K562 (cell line): ENCODE measurements at regions not wholly inside any gene's neighbourhood (a gene's known extent, or its start where the extent isn't known, plus 50 kb on each side); places are given as distances from the start of the nearest gene placed in this dataset.

Experiments
- ATAC-seq: fragments of 200-7000 bp; cut with Tn5 transposase; 3 replicates; pipeline ENCODE4 v1.9.1; 2020; ENCODE audit warnings: moderate library complexity
- BruUV-seq: library from RNA; stranded (reverse); fragments of 400-500 nt; replicated peaks from 2 replicates; lab custom pipeline; 2021; lab: Mats Ljungman, UMichigan
- CTCF ChIA-PET: fragments of 300-600 bp; formaldehyde crosslinking; extraction: SDS; loops from one replicate; lab custom pipeline; 2021; ENCODE audit warnings: low intra/inter-chr PET ratio; lab: Yijun Ruan, JAX
- POLR2A ChIA-PET: fragments of 300-600, 350-650 bp; sonication (Branson Sonifier 250); formaldehyde crosslinking; extraction: SDS; loops from one replicate; lab custom pipeline; 2021; ENCODE audit warnings: antibody characterized with exemption, inconsistent platforms; lab: Yijun Ruan, JAX
- DNase-seq, 4 experiments: peaks; one replicate each; pipeline versions ENCODE4 v3.0.0 to v3.0.0-alpha.2; 2011 to 2018; ENCODE audit warnings: low spot score in 3 of 4, mixed read lengths in 3 of 4; ENCODE audit errors: extremely low read depth in 1 of 4
- FAIRE-seq: peaks from 2 replicates; lab custom pipeline; 2011; peaks lifted over from hg19 to GRCh38; lab: Jason Lieb, UNC
- H2AFZ ChIP-seq: 2 replicates; pipeline ENCODE4 v1.6.0; 2011; ENCODE audit warnings: low read depth, low read length, control low read depth, inconsistent platforms
- H3K27ac ChIP-seq: fragments of 200-600 bp; 3 replicates; pipeline ENCODE4 v1.8.0; 2011; ENCODE audit warnings: low read depth, mild to moderate bottlenecking, control low read depth, inconsistent platforms, low read length, moderate library complexity, mixed read lengths; ENCODE audit errors: extremely low read depth
- H3K27me3 ChIP-seq, 2 experiments: fragments of 300-600 bp in 1 of 2; 2 replicates in 1 of 2; 3 replicates in 1 of 2; pipeline versions ENCODE4 v1.6.0 to v1.8.0; 2011; ENCODE audit warnings: inconsistent platforms in 2 of 2, low read length in 2 of 2, mild to moderate bottlenecking in 1 of 2, mixed read lengths in 1 of 2, moderate library complexity in 1 of 2; ENCODE audit not compliant: control insufficient read depth in 2 of 2, insufficient read depth in 2 of 2
- H3K36me3 ChIP-seq: fragments of 300-600 bp; 3 replicates; pipeline ENCODE4 v1.8.0; 2011; ENCODE audit warnings: mild to moderate bottlenecking, low read length, inconsistent platforms; ENCODE audit not compliant: control insufficient read depth, insufficient read depth
- H3K4me1 ChIP-seq, 2 experiments: fragments of 200-600 bp in 1 of 2; replicated peaks in 1 of 2; 2 replicates in 1 of 2; 3 replicates in 1 of 2; pipeline versions ENCODE4 v1.5.1 to v1.8.0; 2011; ENCODE audit warnings: inconsistent platforms in 2 of 2, low read length in 2 of 2, mild to moderate bottlenecking in 1 of 2, mixed read lengths in 1 of 2, moderate library complexity in 1 of 2; ENCODE audit not compliant: control insufficient read depth in 2 of 2, insufficient read depth in 2 of 2
- H3K4me2 ChIP-seq: 2 replicates; pipeline ENCODE4 v1.6.1; 2011; ENCODE audit warnings: low read length, control low read depth, inconsistent platforms, mixed read lengths; ENCODE audit not compliant: insufficient read depth
- H3K4me3 ChIP-seq: fragments of 200-600 bp; sonication (generic), shearing (Covaris generic); 2 replicates; pipeline ENCODE4 v1.5.1; 2016; ENCODE audit warnings: control low read depth, inconsistent platforms
- H3K79me2 ChIP-seq: fragments of 200-600 bp; 3 replicates; pipeline ENCODE4 v1.8.0; 2011; ENCODE audit warnings: low read length, inconsistent platforms; ENCODE audit not compliant: control insufficient read depth, insufficient read depth
- H3K9ac ChIP-seq, 2 experiments: 2 replicates each; pipeline versions ENCODE4 v1.6.0 to v1.6.1; 2011; ENCODE audit warnings: low read depth in 2 of 2, low read length in 2 of 2, control low read depth in 1 of 2, inconsistent platforms in 1 of 2, mild to moderate bottlenecking in 1 of 2, mixed read lengths in 1 of 2; ENCODE audit not compliant: insufficient read depth in 1 of 2
- H3K9me1 ChIP-seq: one replicate; pipeline ENCODE4 v1.6.0; 2011; ENCODE audit warnings: inconsistent platforms, mild to moderate bottlenecking, low read length, moderate library complexity; ENCODE audit not compliant: control insufficient read depth, insufficient read depth
- H3K9me3 ChIP-seq: replicated peaks from 2 replicates; pipeline ENCODE4 v1.5.1; 2011; ENCODE audit warnings: low read depth, low read length, inconsistent platforms; ENCODE audit not compliant: control insufficient read depth, insufficient read depth
- H4K20me1 ChIP-seq: replicated peaks from 2 replicates; pipeline ENCODE4 v1.6.1; 2011; ENCODE audit warnings: low read length, inconsistent platforms, mixed read lengths; ENCODE audit not compliant: control insufficient read depth, insufficient read depth
- GATAD2A ChIP-seq: fragments of 450-650 bp; IDR thresholded peaks from 2 replicates; pipeline ENCODE4 v1.6.1; 2017
- HNRNPL ChIP-seq: fragments of 200-400 bp; formaldehyde crosslinking; IDR thresholded peaks from 2 replicates; pipeline ENCODE4 v1.6.1; 2017; ENCODE audit warnings: low read depth, mild to moderate bottlenecking, low read length
- TBP ChIP-seq: optimal IDR thresholded peaks from 2 replicates; pipeline ENCODE3; 2011; ENCODE audit warnings: low read depth, low read length, improper control_type of control experiment
- ZC3H8 ChIP-seq: fragments of 450-650 bp; IDR thresholded peaks from 2 replicates; pipeline ENCODE4 v1.6.1; 2017
- ZKSCAN8 ChIP-seq: fragments of 200-800 bp; sonication (Bioruptor generic); IDR thresholded peaks from 2 replicates; pipeline ENCODE4 v1.6.1; 2016; ENCODE audit warnings: missing genetic modification characterization, missing compliant biosample characterization
- WGBS: fragments of 100-300 bp; shearing (Covaris generic); methylation state at CpG from one replicate; pipeline ENCODE4 v1.1.6; 2016; ENCODE audit warnings: low coverage, mixed read lengths; ENCODE audit not compliant: insufficient coverage; ENCODE audit errors: missing lambda C conversion rate; 5-methylcytosine and 5-hydroxymethylcytosine counted together
- in situ Hi-C: fragments of 300-500 bp; cut with MboI; formaldehyde crosslinking; loops from 4 replicates; pipeline ENCODE4 v1.15.0; 2018; ENCODE audit warnings: inconsistent platforms, mixed read lengths
- intact Hi-C: fragments of 100-400 bp; cut with micrococcal nuclease; formaldehyde crosslinking; loops from 2 replicates; pipeline ENCODE4 v1.14.2; 2022
- TF ChIP-seq, protein P1 (sequence below): fragments of 250-450 bp; sonication (Bioruptor Pico); IDR thresholded peaks from 2 replicates; pipeline ENCODE4 v1.4.0; 2020; ENCODE audit warnings: borderline replicate concordance
- TF ChIP-seq, protein P2 (sequence below): fragments of 450-650 bp; conservative IDR thresholded peaks from 2 replicates; pipeline ENCODE4 v1.6.1; 2016; ENCODE audit warnings: missing genetic modification characterization, low read depth, mild to moderate bottlenecking, missing compliant biosample characterization, moderate library complexity
- TF ChIP-seq, protein P3 (sequence below): sonication (generic); formaldehyde crosslinking; IDR thresholded peaks from 2 replicates; pipeline ENCODE4 v1.8.1; 2023; ENCODE audit warnings: mild to moderate bottlenecking, missing genetic modification reagents, moderate library complexity
- TF ChIP-seq, protein P4 (sequence below): sonication (generic); formaldehyde crosslinking; IDR thresholded peaks from 2 replicates; pipeline ENCODE4 v1.8.0; 2023; ENCODE audit warnings: missing genetic modification reagents, mild to moderate bottlenecking, borderline replicate concordance

DNA sequence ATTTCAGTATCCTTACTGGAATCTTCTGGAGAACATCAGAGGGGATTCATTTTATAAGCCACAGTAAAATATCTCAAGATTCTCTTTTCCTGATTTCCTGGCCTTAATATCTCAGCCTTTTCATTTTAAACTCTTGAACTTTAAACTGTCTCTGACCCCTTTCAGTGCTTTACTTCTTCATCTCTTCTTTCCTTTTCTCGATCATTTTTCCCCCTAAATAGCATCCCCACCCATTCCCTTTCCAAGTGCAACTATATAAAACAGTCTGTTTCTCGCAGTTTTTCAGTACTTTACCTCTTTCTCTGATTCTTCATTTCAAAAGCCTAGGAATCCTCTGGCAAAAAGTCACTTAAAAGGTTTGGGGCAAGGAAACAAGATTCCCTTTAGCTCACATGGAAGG, 80.5 kb downstream of the PALM2AKAP2 start:
- in situ Hi-C loops (no loop called here), intact Hi-C loops (no loop called here)
- Histone ChIP-seq H3K27me3 (no peaks in the 10 kb centered on the region), H3K36me3 (no peaks in the 10 kb centered on the region), H3K9me1 (no peaks in the 10 kb centered on the region), H3K79me2 (no peaks in the 10 kb centered on the region), H3K9me3 (no peaks in the 10 kb centered on the region), H3K4me2 (no peak overlapping the region), H2AFZ (no peak overlapping the region), H3K4me3 (no peak overlapping the region), H3K9ac (no peak overlapping the region), H4K20me1 (no peaks in the 10 kb centered on the region), H3K27ac (no peak overlapping the region), H3K4me1 (no peaks in the 10 kb centered on the region)
- ATAC-seq (no peak), FAIRE-seq (no peak), DNase-seq (no peak)
- 0% methylated on average over 2 of the region's 2 CpGs for WGBS
- ChIA-PET CTCF (no interaction called here), POLR2A (no interaction called here)
- BruUV-seq, result no TSS peak
- no peak for TF ChIP-seq HNRNPL
- TF ChIP-seq, protein P1, sequence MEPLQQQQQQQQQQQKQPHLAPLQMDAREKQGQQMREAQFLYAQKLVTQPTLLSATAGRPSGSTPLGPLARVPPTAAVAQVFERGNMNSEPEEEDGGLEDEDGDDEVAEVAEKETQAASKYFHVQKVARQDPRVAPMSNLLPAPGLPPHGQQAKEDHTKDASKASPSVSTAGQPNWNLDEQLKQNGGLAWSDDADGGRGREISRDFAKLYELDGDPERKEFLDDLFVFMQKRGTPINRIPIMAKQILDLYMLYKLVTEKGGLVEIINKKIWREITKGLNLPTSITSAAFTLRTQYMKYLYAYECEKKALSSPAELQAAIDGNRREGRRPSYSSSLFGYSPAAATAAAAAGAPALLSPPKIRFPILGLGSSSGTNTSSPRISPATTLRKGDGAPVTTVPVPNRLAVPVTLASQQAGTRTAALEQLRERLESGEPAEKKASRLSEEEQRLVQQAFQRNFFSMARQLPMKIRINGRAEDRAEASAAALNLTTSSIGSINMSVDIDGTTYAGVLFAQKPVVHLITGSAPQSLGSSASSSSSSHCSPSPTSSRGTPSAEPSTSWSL, result no peak
- TF ChIP-seq, protein P2, sequence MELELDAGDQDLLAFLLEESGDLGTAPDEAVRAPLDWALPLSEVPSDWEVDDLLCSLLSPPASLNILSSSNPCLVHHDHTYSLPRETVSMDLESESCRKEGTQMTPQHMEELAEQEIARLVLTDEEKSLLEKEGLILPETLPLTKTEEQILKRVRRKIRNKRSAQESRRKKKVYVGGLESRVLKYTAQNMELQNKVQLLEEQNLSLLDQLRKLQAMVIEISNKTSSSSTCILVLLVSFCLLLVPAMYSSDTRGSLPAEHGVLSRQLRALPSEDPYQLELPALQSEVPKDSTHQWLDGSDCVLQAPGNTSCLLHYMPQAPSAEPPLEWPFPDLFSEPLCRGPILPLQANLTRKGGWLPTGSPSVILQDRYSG (tag), result no peak
- TF ChIP-seq ZKSCAN8, result no peak
- TF ChIP-seq TBP, result no peak
- TF ChIP-seq, protein P3, sequence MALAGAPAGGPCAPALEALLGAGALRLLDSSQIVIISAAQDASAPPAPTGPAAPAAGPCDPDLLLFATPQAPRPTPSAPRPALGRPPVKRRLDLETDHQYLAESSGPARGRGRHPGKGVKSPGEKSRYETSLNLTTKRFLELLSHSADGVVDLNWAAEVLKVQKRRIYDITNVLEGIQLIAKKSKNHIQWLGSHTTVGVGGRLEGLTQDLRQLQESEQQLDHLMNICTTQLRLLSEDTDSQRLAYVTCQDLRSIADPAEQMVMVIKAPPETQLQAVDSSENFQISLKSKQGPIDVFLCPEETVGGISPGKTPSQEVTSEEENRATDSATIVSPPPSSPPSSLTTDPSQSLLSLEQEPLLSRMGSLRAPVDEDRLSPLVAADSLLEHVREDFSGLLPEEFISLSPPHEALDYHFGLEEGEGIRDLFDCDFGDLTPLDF (CRISPR knock-in tag), result no peak
- TF ChIP-seq GATAD2A, result no peak
- TF ChIP-seq ZC3H8, result no peak
- TF ChIP-seq, protein P4, sequence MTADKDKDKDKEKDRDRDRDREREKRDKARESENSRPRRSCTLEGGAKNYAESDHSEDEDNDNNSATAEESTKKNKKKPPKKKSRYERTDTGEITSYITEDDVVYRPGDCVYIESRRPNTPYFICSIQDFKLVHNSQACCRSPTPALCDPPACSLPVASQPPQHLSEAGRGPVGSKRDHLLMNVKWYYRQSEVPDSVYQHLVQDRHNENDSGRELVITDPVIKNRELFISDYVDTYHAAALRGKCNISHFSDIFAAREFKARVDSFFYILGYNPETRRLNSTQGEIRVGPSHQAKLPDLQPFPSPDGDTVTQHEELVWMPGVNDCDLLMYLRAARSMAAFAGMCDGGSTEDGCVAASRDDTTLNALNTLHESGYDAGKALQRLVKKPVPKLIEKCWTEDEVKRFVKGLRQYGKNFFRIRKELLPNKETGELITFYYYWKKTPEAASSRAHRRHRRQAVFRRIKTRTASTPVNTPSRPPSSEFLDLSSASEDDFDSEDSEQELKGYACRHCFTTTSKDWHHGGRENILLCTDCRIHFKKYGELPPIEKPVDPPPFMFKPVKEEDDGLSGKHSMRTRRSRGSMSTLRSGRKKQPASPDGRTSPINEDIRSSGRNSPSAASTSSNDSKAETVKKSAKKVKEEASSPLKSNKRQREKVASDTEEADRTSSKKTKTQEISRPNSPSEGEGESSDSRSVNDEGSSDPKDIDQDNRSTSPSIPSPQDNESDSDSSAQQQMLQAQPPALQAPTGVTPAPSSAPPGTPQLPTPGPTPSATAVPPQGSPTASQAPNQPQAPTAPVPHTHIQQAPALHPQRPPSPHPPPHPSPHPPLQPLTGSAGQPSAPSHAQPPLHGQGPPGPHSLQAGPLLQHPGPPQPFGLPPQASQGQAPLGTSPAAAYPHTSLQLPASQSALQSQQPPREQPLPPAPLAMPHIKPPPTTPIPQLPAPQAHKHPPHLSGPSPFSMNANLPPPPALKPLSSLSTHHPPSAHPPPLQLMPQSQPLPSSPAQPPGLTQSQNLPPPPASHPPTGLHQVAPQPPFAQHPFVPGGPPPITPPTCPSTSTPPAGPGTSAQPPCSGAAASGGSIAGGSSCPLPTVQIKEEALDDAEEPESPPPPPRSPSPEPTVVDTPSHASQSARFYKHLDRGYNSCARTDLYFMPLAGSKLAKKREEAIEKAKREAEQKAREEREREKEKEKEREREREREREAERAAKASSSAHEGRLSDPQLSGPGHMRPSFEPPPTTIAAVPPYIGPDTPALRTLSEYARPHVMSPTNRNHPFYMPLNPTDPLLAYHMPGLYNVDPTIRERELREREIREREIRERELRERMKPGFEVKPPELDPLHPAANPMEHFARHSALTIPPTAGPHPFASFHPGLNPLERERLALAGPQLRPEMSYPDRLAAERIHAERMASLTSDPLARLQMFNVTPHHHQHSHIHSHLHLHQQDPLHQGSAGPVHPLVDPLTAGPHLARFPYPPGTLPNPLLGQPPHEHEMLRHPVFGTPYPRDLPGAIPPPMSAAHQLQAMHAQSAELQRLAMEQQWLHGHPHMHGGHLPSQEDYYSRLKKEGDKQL (CRISPR knock-in tag), result no peak
